ENCODE measurements at regions not wholly inside any gene's neighbourhood (a gene's known extent, or its start where the extent isn't known, plus 50 kb on each side); places are given as distances from the start of the nearest gene placed in this dataset.
"Not testable (repeated sequence)": the region's sequence is repeated elsewhere in the genome, so short reads cannot be mapped to it uniquely, and the experiment has no call there.

- TF ChIP-seq REST (IDR thresholded peaks at IDR 0.05; ENCODE audit: low read depth) (no peak), TCF7L2 (IDR thresholded peaks at IDR 0.05; ENCODE audit: borderline replicate concordance, extremely low read depth, insufficient read depth, insufficient read length) (no peak), YY1 (IDR thresholded peaks at IDR 0.05; ENCODE audit: extremely low read depth, insufficient replicate concordance, low read depth, low read length) (no peak), SIN3A (IDR thresholded peaks at IDR 0.05; ENCODE audit: low read depth) (no peak), JUND (IDR thresholded peaks at IDR 0.05) (no peak), ZFX (IDR thresholded peaks at IDR 0.05) (no peak), POLR2A (IDR thresholded peaks at IDR 0.05; ENCODE audit: borderline replicate concordance, extremely low read depth, insufficient read depth, insufficient read length) (no peak)
These were observed 297.9 kb downstream of the CD83 start (continued) for GRCh38 chr6:14415452-14415851.

GRCh38 chr6:14417377-14417776 is 299.8 kb downstream of the CD83 start:
- CTCF ChIA-PET: no interaction called here
- BruUV-seq (replicated peaks): no TSS peak
- Histone ChIP-seq H3K36me3 (ENCODE audit: control insufficient read depth in 1 of 2, insufficient read depth in 2 of 2, low read length in 2 of 2) (no peaks in the 10 kb centered on the region), H4K20me1 (ENCODE audit: insufficient read depth) (no peaks in the 10 kb centered on the region), H3K79me2 (ENCODE audit: insufficient read depth, low read length) (no peaks in the 10 kb centered on the region), H3K9me2 (ENCODE audit: insufficient read depth) (no peaks in the 10 kb centered on the region), H3K4me1 (ENCODE audit: control insufficient read depth in 1 of 2, insufficient read depth in 2 of 2, low read length in 2 of 2) (peaks cover 0 to 3% of the 10 kb centered on the region in 2 experiments; a peak in 1 of 4 replicates), H2AFZ (ENCODE audit: low read depth, low read length, poor library complexity, severe bottlenecking) (no peak overlapping the region), H3K9ac (ENCODE audit: low read length) (no peak overlapping the region), H3K4me3 (replicated peaks in 1 of 2; ENCODE audit: low read depth in 1 of 2, low read length in 2 of 2) (no peak overlapping the region), H3K9me3 (ENCODE audit: control insufficient read depth in 1 of 2, insufficient read depth in 1 of 2, low read depth in 1 of 2, low read length in 2 of 2) (no peaks in the 10 kb centered on the region), H3K27me3 (ENCODE audit: insufficient read depth, low read length) (no peaks in the 10 kb centered on the region), H3K27ac (ENCODE audit: low read depth, low read length) (no peak overlapping the region), H3K4me2 (ENCODE audit: low read length) (no peak overlapping the region)
- RAD21 ChIA-PET (ENCODE audit: low non-redundant PET in 1 of 2, low total read pairs in 2 of 2, uncharacterized antibody in 2 of 2, unreplicated experiment in 2 of 2): no interaction called here
- POLR2A ChIA-PET: no interaction called here
- ATAC-seq: peak; percentile 49
- TF ChIP-seq FOSL1 (IDR thresholded peaks at IDR 0.05; ENCODE audit: low read depth): no peak
- no peak for TF ChIP-seq JUND (IDR thresholded peaks at IDR 0.05)
- TF ChIP-seq CEBPB (IDR thresholded peaks at IDR 0.05; ENCODE audit: low read depth): no peak
- TF ChIP-seq ATF3 (IDR thresholded peaks at IDR 0.05): no peak
- TF ChIP-seq EZH2 (IDR thresholded peaks at IDR 0.05): no peak
- no peak for TF ChIP-seq ZNF274 (IDR thresholded peaks at IDR 0.05; ENCODE audit: low read depth, low read length)
- no peak for TF ChIP-seq POLR2A (IDR thresholded peaks at IDR 0.05; ENCODE audit: borderline replicate concordance, extremely low read depth, insufficient read depth, insufficient read length)
- TF ChIP-seq SP1 (IDR thresholded peaks at IDR 0.05; ENCODE audit: low read depth): no peak
- no peak for DNase-seq (ENCODE audit: low read depth, low spot score)
- intact Hi-C loops (cut with micrococcal nuclease): no loop called here

- POLR2A ChIA-PET; BruUV-seq (replicated peaks); H3K9me2 ChIP-seq (ENCODE audit: insufficient read depth); H3K4me3 ChIP-seq (replicated peaks in 1 of 2; ENCODE audit: low read depth in 1 of 2, low read length in 2 of 2); H2AFZ ChIP-seq (ENCODE audit: low read depth, low read length, poor library complexity, severe bottlenecking); H3K27ac ChIP-seq (ENCODE audit: low read depth, low read length); RAD21 ChIA-PET (ENCODE audit: low non-redundant PET in 1 of 2, low total read pairs in 2 of 2, uncharacterized antibody in 2 of 2, unreplicated experiment in 2 of 2); ATAC-seq; H3K4me2 ChIP-seq (ENCODE audit: low read length); H3K9ac ChIP-seq (ENCODE audit: low read length); H3K4me1 ChIP-seq (ENCODE audit: control insufficient read depth in 1 of 2, insufficient read depth in 2 of 2, low read length in 2 of 2); H3K9me3 ChIP-seq (ENCODE audit: control insufficient read depth in 1 of 2, insufficient read depth in 1 of 2, low read depth in 1 of 2, low read length in 2 of 2); H3K36me3 ChIP-seq (ENCODE audit: control insufficient read depth in 1 of 2, insufficient read depth in 2 of 2, low read length in 2 of 2); H4K20me1 ChIP-seq (ENCODE audit: insufficient read depth); H3K27me3 ChIP-seq (ENCODE audit: insufficient read depth, low read length); intact Hi-C loops (cut with micrococcal nuclease); H3K79me2 ChIP-seq (ENCODE audit: insufficient read depth, low read length); CTCF ChIA-PET; DNase-seq (ENCODE audit: low read depth, low spot score): not testable (repeated sequence)
These were observed 301.7 kb downstream of the CD83 start for GRCh38 chr6:14419224-14419623.

All from HCT116 (cell line).